H9 (cell line): ENCODE measurements at regions not wholly inside any gene's neighbourhood (a gene's known extent, or its start where the extent isn't known, plus 50 kb on each side); places are given as distances from the start of the nearest gene placed in this dataset.

Experiments
- DNase-seq: peaks from one replicate; pipeline ENCODE4 v3.0.0-alpha.2; 2017
- H2AFZ ChIP-seq: one replicate; pipeline ENCODE4 v1.6.1; 2013; ENCODE audit warnings: mild to moderate bottlenecking, low read length, control low read depth, moderate library complexity
- H2AK5ac ChIP-seq: 2 replicates; pipeline ENCODE4 v1.6.1; 2013; ENCODE audit warnings: low read length, control low read depth, mixed read lengths; ENCODE audit not compliant: insufficient read length
- H2BK120ac ChIP-seq: one replicate; pipeline ENCODE4 v1.6.1; 2013; ENCODE audit warnings: low read depth, mild to moderate bottlenecking, low read length, control low read depth, inconsistent platforms; ENCODE audit not compliant: poor library complexity, severe bottlenecking
- H2BK12ac ChIP-seq: 2 replicates; pipeline ENCODE4 v1.6.1; 2013; ENCODE audit warnings: low read length, control low read depth, mixed read lengths, low read depth; ENCODE audit not compliant: insufficient read length
- H2BK15ac ChIP-seq: 2 replicates; pipeline ENCODE4 v1.6.1; 2013; ENCODE audit warnings: low read depth, low read length, control low read depth
- H2BK20ac ChIP-seq: one replicate; pipeline ENCODE4 v1.6.1; 2013; ENCODE audit warnings: low read depth, mild to moderate bottlenecking, low read length, control low read depth, inconsistent platforms; ENCODE audit not compliant: poor library complexity, severe bottlenecking
- H2BK5ac ChIP-seq: 2 replicates; pipeline ENCODE4 v1.6.1; 2013; ENCODE audit warnings: low read length, control low read depth, mixed read lengths; ENCODE audit not compliant: insufficient read length
- H3K14ac ChIP-seq: 2 replicates; pipeline ENCODE4 v1.6.1; 2013; ENCODE audit warnings: low read length, control low read depth; ENCODE audit not compliant: insufficient read depth
- H3K18ac ChIP-seq: 2 replicates; pipeline ENCODE4 v1.6.1; 2013; ENCODE audit warnings: low read depth, mild to moderate bottlenecking, mixed read lengths, low read length, control low read depth; ENCODE audit not compliant: insufficient read length
- H3K23ac ChIP-seq: 2 replicates; pipeline ENCODE4 v1.6.1; 2013; ENCODE audit warnings: low read length, control low read depth, mixed read lengths, low read depth; ENCODE audit not compliant: insufficient read length
- H3K23me2 ChIP-seq: 2 replicates; pipeline ENCODE4 v1.6.1; 2013; ENCODE audit warnings: low read depth, mild to moderate bottlenecking, mixed read lengths, low read length, control low read depth; ENCODE audit not compliant: insufficient read length, poor library complexity, severe bottlenecking
- H3K27ac ChIP-seq: 2 replicates; pipeline ENCODE4 v1.5.1; 2013; ENCODE audit warnings: low read length, control low read depth, mixed read lengths, low read depth; ENCODE audit not compliant: insufficient read length
- H3K27me3 ChIP-seq: 2 replicates; pipeline ENCODE4 v1.6.1; 2013; ENCODE audit warnings: low read length, control low read depth, inconsistent platforms; ENCODE audit not compliant: insufficient read depth
- H3K4ac ChIP-seq: 2 replicates; pipeline ENCODE4 v1.6.1; 2013; ENCODE audit warnings: low read depth, mild to moderate bottlenecking, control low read depth, inconsistent platforms, low read length, moderate library complexity
- H3K4me1 ChIP-seq: 2 replicates; pipeline ENCODE4 v1.6.1; 2013; ENCODE audit warnings: low read length, control low read depth, inconsistent platforms; ENCODE audit not compliant: insufficient read depth
- H3K4me2 ChIP-seq: 2 replicates; pipeline ENCODE4 v1.6.1; 2013; ENCODE audit warnings: low read length, control low read depth, mixed read lengths; ENCODE audit not compliant: insufficient read length, insufficient read depth
- H3K56ac ChIP-seq: 2 replicates; pipeline ENCODE4 v1.6.1; 2013; ENCODE audit warnings: low read depth, mild to moderate bottlenecking, mixed read lengths, low read length, control low read depth; ENCODE audit not compliant: insufficient read length
- H3K79me1 ChIP-seq: 2 replicates; pipeline ENCODE4 v1.6.1; 2013; ENCODE audit warnings: low read depth, mild to moderate bottlenecking, moderate library complexity, low read length, control low read depth, inconsistent platforms; ENCODE audit not compliant: insufficient read depth, poor library complexity, severe bottlenecking
- H3K79me2 ChIP-seq: 2 replicates; pipeline ENCODE4 v1.6.1; 2013; ENCODE audit warnings: low read length, control low read depth, inconsistent platforms; ENCODE audit not compliant: insufficient read depth
- H3K9ac ChIP-seq: 2 replicates; pipeline ENCODE4 v1.6.1; 2013; ENCODE audit warnings: low read length, control low read depth, mixed read lengths; ENCODE audit not compliant: insufficient read length; ENCODE audit errors: extremely low read depth
- H3K9me3 ChIP-seq: one replicate; pipeline ENCODE4 v1.6.1; 2013; ENCODE audit warnings: low read depth, low read length, inconsistent platforms; ENCODE audit not compliant: control insufficient read depth
- H3T11ph ChIP-seq: one replicate; pipeline ENCODE4 v1.6.1; 2013; ENCODE audit warnings: mild to moderate bottlenecking, low read length, control low read depth, inconsistent platforms
- H4K20me1 ChIP-seq: one replicate; pipeline ENCODE4 v1.6.1; 2013; ENCODE audit not compliant: control insufficient read depth, insufficient read length, insufficient read depth
- H4K5ac ChIP-seq: 2 replicates; pipeline ENCODE4 v1.6.1; 2013; ENCODE audit warnings: low read depth, mild to moderate bottlenecking, mixed read lengths, low read length, control low read depth; ENCODE audit not compliant: insufficient read length
- H4K8ac ChIP-seq: replicated peaks from 2 replicates; pipeline ENCODE4 v1.6.1; 2013; ENCODE audit warnings: low read length, control low read depth, mixed read lengths, low read depth; ENCODE audit not compliant: insufficient read length
- H4K91ac ChIP-seq: 2 replicates; pipeline ENCODE4 v1.6.1; 2013; ENCODE audit warnings: low read depth, mild to moderate bottlenecking, moderate library complexity, mixed read lengths, low read length, control low read depth; ENCODE audit not compliant: insufficient read length
- H3K27ac Mint-ChIP-seq, 3 experiments: 2 replicates in 2 of 3; 3 replicates in 1 of 3; pipeline ENCODE4 v1.8.0; 2020 to 2021; ENCODE audit warnings: mixed read lengths in 3 of 3, mild to moderate bottlenecking in 1 of 3, moderate library complexity in 1 of 3
- H3K27me3 Mint-ChIP-seq: 2 replicates; pipeline ENCODE4 v1.8.0; 2021; ENCODE audit warnings: low read depth, mild to moderate bottlenecking, moderate library complexity, mixed read lengths
- H3K36me3 Mint-ChIP-seq, 3 experiments: 2 replicates in 2 of 3; 3 replicates in 1 of 3; pipeline ENCODE4 v1.8.0; 2020 to 2021; ENCODE audit warnings: low read depth in 3 of 3, mixed read lengths in 3 of 3; ENCODE audit not compliant: insufficient read depth in 1 of 3
- H3K4me1 Mint-ChIP-seq, 2 experiments: 2 replicates each; pipeline ENCODE4 v1.8.0; 2020; ENCODE audit warnings: mixed read lengths in 2 of 2
- H3K4me3 Mint-ChIP-seq, 2 experiments: 2 replicates in 1 of 2; 3 replicates in 1 of 2; pipeline ENCODE4 v1.8.0; 2020 to 2021; ENCODE audit warnings: mild to moderate bottlenecking in 2 of 2, mixed read lengths in 2 of 2, moderate library complexity in 1 of 2
- H3K9me3 Mint-ChIP-seq, 2 experiments: 2 replicates in 1 of 2; 3 replicates in 1 of 2; pipeline ENCODE4 v1.8.0; 2020; ENCODE audit warnings: mild to moderate bottlenecking in 2 of 2, mixed read lengths in 2 of 2, moderate library complexity in 1 of 2
- CTCF ChIP-seq: fragments of 200-600 bp; sonication (generic); conservative IDR thresholded peaks from 3 replicates; pipeline ENCODE4 v1.8.0; 2021; ENCODE audit warnings: antibody characterized with exemption, mild to moderate bottlenecking
- WGBS: extraction: QIAGEN DNeasy Blood & Tissue Kit; methylation state at CpG from one replicate; pipeline ENCODE4 v1.1.7; 2013; ENCODE audit warnings: missing lambda C conversion rate, low lambda C conversion rate, mixed read lengths; ENCODE audit not compliant: insufficient read length; ENCODE audit errors: extremely low coverage; 5-methylcytosine and 5-hydroxymethylcytosine counted together

- H2AFZ ChIP-seq: no peak overlapping the region
- no peak overlapping the region for H3K4me2 ChIP-seq
- no peak overlapping the region for H2BK20ac ChIP-seq
- H3K56ac ChIP-seq: no peak overlapping the region
- no peak for TF ChIP-seq CTCF
- WGBS: no CpG with 5 or more reads among the region's 12 CpGs
- H2AK5ac ChIP-seq: no peak overlapping the region
- H4K20me1 ChIP-seq: no peaks in the 10 kb centered on the region
- no peaks in the 10 kb centered on the region; the same call in 1 of the 2 replicates for H3K4me1 ChIP-seq
- no peak overlapping the region for H3K23ac ChIP-seq
- peaks cover 0 to 3% (median 1%) of the 10 kb centered on the region in 3 experiments; a peak in 1 of 7 replicates for H3K36me3 Mint-ChIP-seq
- no peak overlapping the region for H2BK5ac ChIP-seq
- no peak overlapping the region for H2BK15ac ChIP-seq
- H3K4me1 Mint-ChIP-seq: peaks cover 24 to 26% of the 10 kb centered on the region in 2 experiments
- H3K9me3 ChIP-seq: no peaks in the 10 kb centered on the region
- H3K14ac ChIP-seq: no peak overlapping the region; the same call in 1 of the 2 replicates
- no peak overlapping the region for H4K8ac ChIP-seq
- peaks cover 24% of the 10 kb centered on the region for H3K27me3 Mint-ChIP-seq
- H2BK120ac ChIP-seq: no peak overlapping the region
- H3K23me2 ChIP-seq: no peaks in the 10 kb centered on the region
- H3K27ac ChIP-seq: no peak overlapping the region
- H3K4me3 Mint-ChIP-seq: no peak overlapping the region
- no peaks in the 10 kb centered on the region for H3K79me1 ChIP-seq
- H3K9me3 Mint-ChIP-seq: peaks cover 15 to 16% of the 10 kb centered on the region in 2 experiments; a peak in 4 of 5 replicates
- H3K27me3 ChIP-seq: no peaks in the 10 kb centered on the region
- no peak for DNase-seq
- H3K79me2 ChIP-seq: no peaks in the 10 kb centered on the region
- H3K9ac ChIP-seq: no peak overlapping the region
- no peak overlapping the region for H4K5ac ChIP-seq
- H2BK12ac ChIP-seq: no peak overlapping the region
- H3K4ac ChIP-seq: no peak overlapping the region
- no peak overlapping the region for H4K91ac ChIP-seq
- no peak overlapping the region for H3K27ac Mint-ChIP-seq
- no peak overlapping the region for H3K18ac ChIP-seq
- no peak overlapping the region for H3T11ph ChIP-seq
Observed at GRCh38 chr1:4214826-4215225, 314.8 kb upstream of the C1orf174 start.
